Tibial nerve (tissue), 4 donors: ENCODE measurements at regions not wholly inside any gene's neighbourhood (a gene's known extent, or its start where the extent isn't known, plus 50 kb on each side); places are given as distances from the start of the nearest gene placed in this dataset.
A peak's percentile ranks its signal among the peaks of the same experiment; 100 is the strongest.

Experiments used
- DNase-seq, 2 donors: peaks; one replicate each; pipeline ENCODE4 v3.0.0-alpha.2; 2019; ENCODE audit warnings: low spot score in 2 of 2
- H3K27ac ChIP-seq, 4 donors: fragments of 200-600 bp; sonication (generic) in 3 of 4; one replicate each; pipeline ENCODE4 v1.5.1; 2017 to 2019; ENCODE audit warnings: mild to moderate bottlenecking in 1 of 4
- H3K27me3 ChIP-seq, 2 donors: fragments of 200-600 bp; sonication (generic) in 1 of 2; one replicate each; pipeline versions ENCODE4 v1.5.1 to v1.6.0; 2017 to 2019
- H3K36me3 ChIP-seq, 3 donors: fragments of 200-600 bp; sonication (generic); one replicate each; pipeline ENCODE4 v1.5.1; 2018 to 2019
- H3K4me1 ChIP-seq, 4 donors: fragments of 200-600 bp; sonication (generic) in 3 of 4; one replicate each; pipeline ENCODE4 v1.5.1; 2017 to 2019
- H3K4me3 ChIP-seq, 4 donors: fragments of 200-600 bp; sonication (generic) in 3 of 4; one replicate each; pipeline ENCODE4 v1.5.1; 2017 to 2019; ENCODE audit warnings: mild to moderate bottlenecking in 1 of 4, moderate library complexity in 1 of 4
- H3K9me3 ChIP-seq, 4 donors: fragments of 200-600 bp; sonication (generic) in 3 of 4; one replicate each; pipeline ENCODE4 v1.5.1; 2017 to 2019
- CTCF ChIP-seq, 5 experiments: fragments of 200-600 bp in 3 of 5; fragments of 450-650 bp in 2 of 5; sonication (generic) in 3 of 5; IDR thresholded peaks; one replicate each; pipeline ENCODE4 v1.5.1; 2016 to 2019; ENCODE audit warnings: antibody characterized with exemption in 5 of 5, mild to moderate bottlenecking in 3 of 5, moderate library complexity in 2 of 5
- EP300 ChIP-seq, 2 donors: sonication (generic); formaldehyde crosslinking; IDR thresholded peaks; one replicate each; pipeline ENCODE4 v1.6.1; 2017; ENCODE audit warnings: antibody characterized with exemption in 2 of 2, mild to moderate bottlenecking in 1 of 2
- POLR2A ChIP-seq, 2 donors: fragments of 450-650 bp; IDR thresholded peaks; one replicate each; pipeline ENCODE4 v1.6.1; 2017; ENCODE audit warnings: antibody characterized with exemption in 2 of 2, mild to moderate bottlenecking in 2 of 2, moderate library complexity in 2 of 2
- WGBS, 2 donors: methylation state at CpG; one replicate each; pipeline ENCODE4 v1.1.5; 2018; 5-methylcytosine and 5-hydroxymethylcytosine counted together

- no peak for TF ChIP-seq EP300 (IDR thresholded peaks at IDR 0.05)
- TF ChIP-seq CTCF (IDR thresholded peaks at IDR 0.05) = no peak
- no peak for TF ChIP-seq POLR2A (IDR thresholded peaks at IDR 0.05)
- H3K4me3 ChIP-seq = no peak overlapping the region
- DNase-seq = no peak
These were observed 78.6 kb upstream of the LDB2 start for GRCh38 chr4:16977081-16977480.

GRCh38 chr4:16969696-16970135, 71.3 kb upstream of the LDB2 start:
- no peaks in the 10 kb centered on the region for H3K36me3 ChIP-seq
- H3K4me1 ChIP-seq = peaks cover 0 to 17% (median 3%) of the 10 kb centered on the region in 4 donors
- peak in 1 of 2 donors; percentile 63 for DNase-seq
- WGBS, 2 donors = 66 to 68% methylated on average over 8 of the region's 8 CpGs
- no peak overlapping the region for H3K4me3 ChIP-seq
- H3K9me3 ChIP-seq = no peaks in the 10 kb centered on the region
- peak overlapping the region in 1 of 4 donors; percentile 22 for H3K27ac ChIP-seq
- TF ChIP-seq CTCF (IDR thresholded peaks at IDR 0.05) (no peak), EP300 (IDR thresholded peaks at IDR 0.05) (no peak), POLR2A (IDR thresholded peaks at IDR 0.05) (no peak)
- H3K27me3 ChIP-seq = no peaks in the 10 kb centered on the region

More at GRCh38 chr4:16977081-16977480, 78.6 kb upstream of the LDB2 start:
- Histone ChIP-seq H3K4me1 (no peaks in the 10 kb centered on the region), H3K27ac (no peak overlapping the region), H3K9me3 (no peaks in the 10 kb centered on the region), H3K36me3 (no peaks in the 10 kb centered on the region), H3K27me3 (no peaks in the 10 kb centered on the region)

GRCh38 chr4:16967722-16968121, 69.3 kb upstream of the LDB2 start:
- Histone ChIP-seq H3K4me3 (no peak overlapping the region), H3K9me3 (no peaks in the 10 kb centered on the region), H3K27ac (peak overlapping the region in 2 of 4 donors; percentile 39 to 46), H3K36me3 (no peaks in the 10 kb centered on the region), H3K4me1 (peaks cover 0 to 17% (median 3%) of the 10 kb centered on the region in 4 donors), H3K27me3 (no peaks in the 10 kb centered on the region)
- TF ChIP-seq POLR2A (IDR thresholded peaks at IDR 0.05) (no peak), EP300 (IDR thresholded peaks at IDR 0.05) (peak in 1 of 2 donors; percentile 62)
- DNase-seq = peak; percentile 51 to 69
- 25 to 29% methylated on average over 5 of the region's 5 CpGs for WGBS, 2 donors

- no peak overlapping the region for H3K4me3 ChIP-seq
- H3K27me3 ChIP-seq = no peaks in the 10 kb centered on the region
- no peak for DNase-seq
- TF ChIP-seq CTCF (IDR thresholded peaks at IDR 0.05) (no peak), POLR2A (IDR thresholded peaks at IDR 0.05) (no peak), EP300 (IDR thresholded peaks at IDR 0.05) (no peak)
- 86 to 97% methylated on average over 1 of the region's 1 CpG for WGBS, 2 donors
- no peaks in the 10 kb centered on the region for H3K36me3 ChIP-seq
- no peaks in the 10 kb centered on the region for H3K4me1 ChIP-seq
- H3K9me3 ChIP-seq = peaks cover 0 to 14% (median 0%) of the 10 kb centered on the region in 4 donors
- H3K27ac ChIP-seq = no peak overlapping the region
These were observed 60.9 kb upstream of the LDB2 start for GRCh38 chr4:16959305-16959704.

- TF ChIP-seq EP300 (IDR thresholded peaks at IDR 0.05) (no peak), CTCF (IDR thresholded peaks at IDR 0.05) (no peak), POLR2A (IDR thresholded peaks at IDR 0.05) (no peak)
- H3K27ac ChIP-seq = peak overlapping the region in 1 of 4 donors; percentile 17
- 52 to 55% methylated on average over 1 of the region's 1 CpG for WGBS, 2 donors
These were observed 54.6 kb upstream of the LDB2 start for GRCh38 chr4:16952896-16953630.

More at GRCh38 chr4:16952896-16953630, 54.6 kb upstream of the LDB2 start:
- Histone ChIP-seq H3K36me3 (no peaks in the 10 kb centered on the region), H3K27me3 (no peaks in the 10 kb centered on the region), H3K4me1 (peaks cover 0 to 18% (median 0%) of the 10 kb centered on the region in 4 donors), H3K4me3 (peak overlapping the region in 2 of 4 donors; percentile 3 to 26), H3K9me3 (peaks cover 0 to 23% (median 0%) of the 10 kb centered on the region in 4 donors)
- DNase-seq = no peak
